ENCODE measurements at regions not wholly inside any gene's neighbourhood (a gene's known extent, or its start where the extent isn't known, plus 50 kb on each side); places are given as distances from the start of the nearest gene placed in this dataset.
"Not testable (repeated sequence)": the region's sequence is repeated elsewhere in the genome, so short reads cannot be mapped to it uniquely, and the experiment has no call there.

DNA sequence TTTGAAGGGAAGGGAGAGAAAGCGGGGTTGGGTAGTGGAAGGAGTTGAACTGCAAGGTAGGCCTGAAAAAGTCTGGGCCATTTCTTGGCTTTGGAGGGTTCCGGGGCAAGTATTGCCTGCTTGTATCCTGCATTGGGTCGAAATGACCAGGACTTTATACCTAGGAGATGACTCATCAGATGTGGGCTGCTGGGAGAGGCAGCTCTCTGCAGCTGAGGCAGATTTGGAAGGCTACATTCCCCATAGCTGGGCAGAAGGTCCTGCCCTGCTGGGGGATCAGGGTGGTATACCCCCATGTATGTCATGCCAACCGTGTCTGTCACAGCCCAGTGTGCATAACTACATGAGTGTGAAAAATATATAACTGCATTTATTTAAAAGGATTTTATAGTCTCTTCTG lies 171.8 kb upstream of the SPRED2 start:
- Histone ChIP-seq H3K27ac (no peak overlapping the region), H3K4me3 (no peak overlapping the region), H3K9me3 (no peaks in the 10 kb centered on the region), H3K36me3 (no peaks in the 10 kb centered on the region), H3K4me1 (peaks cover 0 to 8% (median 0%) of the 10 kb centered on the region in 4 donors), H3K27me3 (peaks cover 9% of the 10 kb centered on the region)
- 89% methylated on average over 4 of the region's 4 CpGs; no CpG with 5 or more reads in 1 of the 2 donors for WGBS, 2 donors (ENCODE audit: low coverage in 1 of 2)
- intact Hi-C loops (cut with DNase I; ENCODE audit: low total_unique reads), result no loop called here
- DNase-seq, result no peak
- in situ Hi-C loops (cut with MboI; ENCODE audit: low pct_ligation_motif_present in 1 of 4, low pct_unique_long_range_greater_than_20kb in 1 of 4, low sequenced_read_pairs in 3 of 4), result no loop called here
- TF ChIP-seq POLR2A (IDR thresholded peaks at IDR 0.05) (no peak), EP300 (IDR thresholded peaks at IDR 0.05; ENCODE audit: low read depth) (no peak), POLR2AphosphoS5 (IDR thresholded peaks at IDR 0.05) (no peak)
- TF ChIP-seq, protein P1, sequence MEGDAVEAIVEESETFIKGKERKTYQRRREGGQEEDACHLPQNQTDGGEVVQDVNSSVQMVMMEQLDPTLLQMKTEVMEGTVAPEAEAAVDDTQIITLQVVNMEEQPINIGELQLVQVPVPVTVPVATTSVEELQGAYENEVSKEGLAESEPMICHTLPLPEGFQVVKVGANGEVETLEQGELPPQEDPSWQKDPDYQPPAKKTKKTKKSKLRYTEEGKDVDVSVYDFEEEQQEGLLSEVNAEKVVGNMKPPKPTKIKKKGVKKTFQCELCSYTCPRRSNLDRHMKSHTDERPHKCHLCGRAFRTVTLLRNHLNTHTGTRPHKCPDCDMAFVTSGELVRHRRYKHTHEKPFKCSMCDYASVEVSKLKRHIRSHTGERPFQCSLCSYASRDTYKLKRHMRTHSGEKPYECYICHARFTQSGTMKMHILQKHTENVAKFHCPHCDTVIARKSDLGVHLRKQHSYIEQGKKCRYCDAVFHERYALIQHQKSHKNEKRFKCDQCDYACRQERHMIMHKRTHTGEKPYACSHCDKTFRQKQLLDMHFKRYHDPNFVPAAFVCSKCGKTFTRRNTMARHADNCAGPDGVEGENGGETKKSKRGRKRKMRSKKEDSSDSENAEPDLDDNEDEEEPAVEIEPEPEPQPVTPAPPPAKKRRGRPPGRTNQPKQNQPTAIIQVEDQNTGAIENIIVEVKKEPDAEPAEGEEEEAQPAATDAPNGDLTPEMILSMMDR (IDR thresholded peaks at IDR 0.05), result no peak

DNA sequence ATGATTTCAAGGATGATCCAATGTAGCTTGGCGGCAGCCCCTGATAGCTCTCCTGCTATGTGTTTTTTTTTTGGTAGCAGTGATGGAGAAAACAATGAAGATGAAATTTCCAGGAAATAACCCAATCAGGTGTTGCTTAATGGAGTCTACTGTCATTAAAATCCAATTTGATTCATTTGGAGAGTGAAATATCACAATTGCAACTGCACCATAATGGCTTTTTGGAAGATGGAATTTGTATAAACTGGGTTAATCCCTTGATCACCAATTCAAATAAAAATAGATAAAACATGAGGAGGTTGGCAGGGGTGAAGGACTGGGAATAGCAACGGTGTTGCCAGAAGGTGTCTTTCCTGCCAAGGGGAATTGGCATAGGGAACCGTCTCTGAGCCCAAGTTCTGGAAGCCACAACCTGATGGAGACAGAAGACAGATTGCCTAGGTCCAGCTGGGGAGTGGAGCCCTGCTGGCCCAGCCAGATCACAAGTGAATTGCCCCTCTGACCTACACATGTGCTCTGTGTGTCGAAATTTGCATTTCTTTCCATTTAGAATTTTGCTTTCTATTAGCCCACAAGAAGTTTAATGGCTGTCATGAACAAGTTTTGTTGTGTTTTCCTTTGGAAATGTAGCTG lies 170.3 kb upstream of the SPRED2 start:
- Histone ChIP-seq H3K36me3 (no peaks in the 10 kb centered on the region), H3K4me1 (peaks cover 0 to 8% (median 0%) of the 10 kb centered on the region in 4 donors), H3K27me3 (peaks cover 5% of the 10 kb centered on the region), H3K27ac (no peak overlapping the region), H3K9me3 (no peaks in the 10 kb centered on the region), H3K4me3 (no peak overlapping the region)
- no peak for TF ChIP-seq POLR2AphosphoS5 (IDR thresholded peaks at IDR 0.05)
- TF ChIP-seq EP300 (IDR thresholded peaks at IDR 0.05; ENCODE audit: low read depth), result no peak
- TF ChIP-seq POLR2A (IDR thresholded peaks at IDR 0.05), result no peak
- TF ChIP-seq, protein P1 (IDR thresholded peaks at IDR 0.05), result no peak
- in situ Hi-C loops (cut with MboI; ENCODE audit: low pct_ligation_motif_present in 1 of 4, low pct_unique_long_range_greater_than_20kb in 1 of 4, low sequenced_read_pairs in 3 of 4), result no loop called here
- WGBS, 2 donors (ENCODE audit: low coverage in 1 of 2), result 75 to 92% methylated on average over 4 of the region's 4 CpGs
- intact Hi-C loops (cut with DNase I; ENCODE audit: low total_unique reads), result no loop called here
- DNase-seq, result no peak

DNA sequence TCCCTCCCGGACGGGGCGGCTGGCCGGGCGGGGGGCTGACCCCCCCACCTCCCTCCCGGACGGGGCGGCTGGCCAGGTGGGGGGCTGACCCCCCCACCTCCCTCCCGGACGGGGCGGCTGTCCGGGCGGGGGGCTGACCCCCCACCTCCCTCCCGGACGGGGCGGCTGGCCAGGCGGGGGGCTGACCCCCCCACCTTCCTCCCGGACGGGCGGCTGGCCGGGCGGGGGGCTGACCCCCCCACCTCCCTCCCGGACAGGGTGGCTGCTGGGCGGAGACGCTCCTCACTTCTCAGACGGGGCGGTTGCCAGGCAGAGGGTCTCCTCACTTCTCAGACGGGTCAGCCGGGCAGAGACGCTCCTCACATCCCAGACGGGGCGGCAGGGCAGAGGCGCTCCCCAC lies 168.5 kb upstream of the SPRED2 start:
- WGBS, 2 donors (ENCODE audit: low coverage in 1 of 2), result 95% methylated on average over 6 of the region's 33 CpGs; no CpG with 5 or more reads in 1 of the 2 donors
- H3K27me3 ChIP-seq; H3K27ac ChIP-seq; H3K9me3 ChIP-seq; intact Hi-C loops (cut with DNase I; ENCODE audit: low total_unique reads); H3K4me3 ChIP-seq; DNase-seq; H3K4me1 ChIP-seq; in situ Hi-C loops (cut with MboI; ENCODE audit: low pct_ligation_motif_present in 1 of 4, low pct_unique_long_range_greater_than_20kb in 1 of 4, low sequenced_read_pairs in 3 of 4); H3K36me3 ChIP-seq: not testable (repeated sequence)

DNA sequence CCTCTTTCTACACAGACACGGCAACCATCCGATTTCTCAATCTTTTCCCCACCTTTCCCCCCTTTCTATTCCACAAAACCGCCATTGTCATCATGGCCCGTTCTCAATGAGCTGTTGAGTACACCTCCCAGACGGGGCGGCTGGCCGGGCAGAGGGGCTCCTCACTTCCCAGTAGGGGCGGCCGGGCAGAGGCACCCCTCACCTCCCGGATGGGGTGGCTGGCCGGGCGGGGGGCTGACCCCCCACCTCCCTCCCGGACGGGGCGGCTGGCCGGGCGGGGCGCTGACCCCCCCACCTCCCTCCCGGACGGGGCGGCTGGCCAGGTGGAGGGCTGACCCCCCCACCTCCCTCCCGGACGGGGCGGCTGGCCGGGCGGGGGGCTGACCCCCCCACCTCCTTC lies 168.0 kb upstream of the SPRED2 start:
- H3K36me3 ChIP-seq; H3K27ac ChIP-seq; H3K4me3 ChIP-seq; in situ Hi-C loops (cut with MboI; ENCODE audit: low pct_ligation_motif_present in 1 of 4, low pct_unique_long_range_greater_than_20kb in 1 of 4, low sequenced_read_pairs in 3 of 4); DNase-seq; intact Hi-C loops (cut with DNase I; ENCODE audit: low total_unique reads); H3K4me1 ChIP-seq; H3K9me3 ChIP-seq; H3K27me3 ChIP-seq: not testable (repeated sequence)
- WGBS, 2 donors (ENCODE audit: low coverage in 1 of 2), result 86% methylated on average over 12 of the region's 26 CpGs; no CpG with 5 or more reads in 1 of the 2 donors

DNA sequence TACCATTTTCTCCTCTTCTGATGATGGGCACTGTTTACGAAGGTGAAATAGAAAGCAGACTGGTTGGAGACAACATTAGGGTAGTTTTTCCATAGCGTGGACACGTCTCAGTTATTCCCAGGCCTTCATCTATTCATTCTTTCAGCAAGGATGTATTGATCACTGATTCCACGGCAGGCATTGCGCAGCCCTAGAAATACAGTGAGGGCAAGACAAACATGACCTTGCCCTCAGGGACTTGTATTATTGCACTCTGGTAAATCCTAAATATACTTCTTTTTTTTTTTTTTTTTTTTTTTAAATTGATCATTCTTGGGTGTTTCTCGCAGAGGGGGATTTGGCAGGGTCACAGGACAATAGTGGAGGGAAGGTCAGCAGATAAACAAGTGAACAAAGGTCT lies 167.3 kb upstream of the SPRED2 start:
- in situ Hi-C loops (cut with MboI; ENCODE audit: low pct_ligation_motif_present in 1 of 4, low pct_unique_long_range_greater_than_20kb in 1 of 4, low sequenced_read_pairs in 3 of 4) (no loop called here), intact Hi-C loops (cut with DNase I; ENCODE audit: low total_unique reads) (no loop called here)
- 78 to 85% methylated on average over 3 to 6 of the region's 6 CpGs for WGBS, 2 donors (ENCODE audit: low coverage in 1 of 2)
- TF ChIP-seq POLR2AphosphoS5 (IDR thresholded peaks at IDR 0.05) (no peak), EP300 (IDR thresholded peaks at IDR 0.05; ENCODE audit: low read depth) (no peak), POLR2A (IDR thresholded peaks at IDR 0.05) (no peak)
- TF ChIP-seq, protein P1 (IDR thresholded peaks at IDR 0.05), result no peak
- no peaks in the 10 kb centered on the region for H3K9me3 ChIP-seq
- H3K36me3 ChIP-seq, result no peaks in the 10 kb centered on the region
- H3K27ac ChIP-seq, result no peak overlapping the region
- H3K4me1 ChIP-seq, result no peaks in the 10 kb centered on the region
- H3K4me3 ChIP-seq, result no peak overlapping the region
- DNase-seq, result no peak
- H3K27me3 ChIP-seq, result no peaks in the 10 kb centered on the region
